ENCODE measurements at regions not wholly inside any gene's neighbourhood (a gene's known extent, or its start where the extent isn't known, plus 50 kb on each side); places are given as distances from the start of the nearest gene placed in this dataset.
A peak's percentile ranks its signal among the peaks of the same experiment; 100 is the strongest.
"Not testable (repeated sequence)": the region's sequence is repeated elsewhere in the genome, so short reads cannot be mapped to it uniquely, and the experiment has no call there.

DNA sequence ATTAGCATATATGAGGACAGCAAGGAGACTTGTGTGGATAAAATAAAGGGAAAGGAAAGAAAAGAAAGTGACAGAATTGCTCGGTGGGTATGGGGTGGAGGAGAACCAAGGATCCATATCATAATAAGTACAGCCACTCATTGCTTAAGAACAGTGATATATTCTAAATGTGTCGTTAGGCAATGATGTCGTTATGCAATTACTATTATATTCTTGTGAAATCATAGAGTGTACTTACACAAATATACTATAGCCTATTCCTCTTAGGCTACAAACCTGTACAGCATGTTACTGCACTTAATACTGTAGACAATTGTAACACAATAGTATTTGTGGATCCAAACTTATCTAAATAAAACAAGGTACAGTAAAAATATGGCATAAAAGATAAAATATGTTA lies 271.1 kb downstream of the CCER1 start:
- DNase-seq = no peak

- no peak for DNase-seq
Measured at GRCh38 chr12:90682398-90682797, 272.6 kb downstream of the CCER1 start.

- no peak for DNase-seq
Measured at GRCh38 chr12:90679674-90680073, 275.3 kb downstream of the CCER1 start.

- no peak for DNase-seq
Measured at GRCh38 chr12:90677552-90677951, 277.4 kb downstream of the CCER1 start.

DNA sequence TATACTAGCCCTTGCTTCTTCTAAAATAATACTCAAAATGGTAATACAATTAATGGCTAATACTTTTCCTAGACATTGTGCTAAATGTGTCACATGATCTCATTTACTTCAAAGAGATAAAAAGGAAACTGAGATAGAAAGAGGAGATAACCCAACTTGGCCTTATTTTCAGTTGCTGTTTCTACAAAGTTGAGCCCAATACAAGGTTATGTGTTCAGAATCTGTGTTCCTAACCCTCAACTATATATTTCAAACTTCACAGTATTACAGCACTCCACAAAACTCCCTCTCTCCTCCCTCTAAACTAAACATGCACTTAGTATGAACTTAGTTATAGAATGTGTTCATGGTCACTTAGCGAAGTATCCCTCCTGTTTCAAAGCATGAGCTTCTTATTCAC lies 277.9 kb downstream of the CCER1 start:
- no peak for DNase-seq

GRCh38 chr12:90675106-90675505 lies 279.9 kb downstream of the CCER1 start:
- no peak for DNase-seq

GRCh38 chr12:90672081-90672480 lies 282.9 kb downstream of the CCER1 start:
- DNase-seq = no peak

DNA sequence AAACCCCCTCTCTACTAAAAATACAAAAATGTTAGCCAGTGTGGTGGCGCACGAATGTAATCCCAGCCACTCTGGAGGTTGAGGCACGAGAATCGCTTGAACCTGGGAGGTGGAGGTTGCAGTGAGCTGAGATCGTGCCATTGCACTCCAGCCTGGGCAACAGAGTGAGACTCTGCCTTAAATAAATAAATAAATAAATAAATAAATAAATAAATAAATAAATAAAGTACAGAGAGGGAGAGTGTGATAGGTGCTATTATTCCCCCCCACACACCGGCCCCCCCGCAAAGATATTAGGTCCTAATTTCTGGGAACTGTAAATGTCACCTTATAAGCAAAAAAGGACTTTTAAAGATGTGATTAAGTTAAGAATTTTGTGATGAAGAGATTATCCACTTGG lies 291.0 kb downstream of the CCER1 start:
- DNase-seq = not testable (repeated sequence)

DNA sequence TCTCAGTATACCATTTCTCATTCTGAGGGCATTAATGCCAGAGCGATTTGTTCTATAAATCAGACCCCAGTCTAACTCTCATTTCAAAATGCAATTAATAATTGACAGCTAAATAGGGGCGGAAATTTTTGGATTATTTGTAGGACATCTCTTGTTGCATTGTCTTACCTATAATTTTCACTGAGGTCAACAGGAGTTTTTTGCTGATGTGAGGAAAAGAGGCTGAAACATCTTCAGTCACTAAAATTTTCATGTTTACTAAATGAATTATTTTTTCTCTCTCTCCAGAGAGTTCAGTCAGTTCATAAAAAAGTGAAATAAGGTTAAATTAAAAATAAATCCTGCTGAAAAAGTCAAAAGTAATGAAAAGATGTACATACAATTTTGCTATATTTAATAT lies 295.9 kb downstream of the CCER1 start:
- no peak for DNase-seq

GRCh38 chr12:90653040-90653439 lies 301.9 kb downstream of the CCER1 start:
- no peak for DNase-seq

GRCh38 chr12:90652280-90652679 lies 302.7 kb downstream of the CCER1 start:
- no peak for DNase-seq

GRCh38 chr12:90645181-90645580 lies 309.8 kb downstream of the CCER1 start:
- DNase-seq = no peak

DNA sequence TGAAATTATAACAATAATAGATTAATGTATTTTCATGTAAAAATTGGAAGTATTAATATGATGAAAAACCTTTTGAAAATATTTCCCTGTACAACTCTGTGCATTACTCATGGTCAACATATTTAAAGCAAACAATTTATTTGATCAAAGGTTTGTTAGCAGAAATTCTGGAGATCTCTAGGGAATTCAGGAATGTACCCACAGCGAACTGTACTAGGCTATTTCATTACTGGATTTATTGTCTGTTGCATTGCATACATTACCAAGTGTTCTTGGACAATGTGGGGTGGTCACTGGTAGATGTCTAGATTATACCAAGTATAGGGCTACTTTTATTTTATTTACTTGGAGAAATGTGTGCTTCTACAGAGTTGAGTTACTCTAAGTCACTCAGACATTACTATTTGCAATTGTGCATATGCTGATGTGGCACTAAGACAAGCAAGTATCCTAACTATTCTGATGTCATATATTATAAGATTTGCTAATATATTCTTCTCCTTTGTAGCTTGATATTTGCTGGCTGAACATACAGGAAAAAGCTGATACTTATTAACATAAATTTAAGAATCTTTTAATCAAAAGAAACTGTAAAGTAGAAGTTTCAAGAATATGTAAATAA lies 323.3 kb downstream of the CCER1 start:
- DNase-seq = no peak

DNA sequence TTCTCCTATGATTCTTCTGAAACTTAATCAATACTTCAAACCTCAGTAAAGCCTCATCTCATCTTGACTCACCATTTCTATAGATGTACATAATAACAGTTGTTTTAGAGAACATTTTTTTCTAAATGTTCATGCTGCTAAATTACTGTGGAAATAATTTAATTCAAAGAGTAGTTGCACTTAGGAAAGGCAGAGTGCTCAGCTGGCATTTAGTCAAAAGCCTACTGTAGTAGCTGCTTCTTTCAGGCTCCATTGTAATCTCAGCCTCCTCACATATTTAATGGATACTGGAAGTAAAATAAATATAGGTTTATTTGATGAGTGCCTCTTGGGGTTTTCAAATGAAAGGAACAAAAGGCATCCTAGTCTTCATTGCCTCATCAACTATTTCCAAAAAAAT lies 325.0 kb downstream of the CCER1 start:
- DNase-seq = peak; percentile 64

GRCh38 chr12:90628213-90628612 lies 326.8 kb downstream of the CCER1 start:
- no peak for DNase-seq

DNA sequence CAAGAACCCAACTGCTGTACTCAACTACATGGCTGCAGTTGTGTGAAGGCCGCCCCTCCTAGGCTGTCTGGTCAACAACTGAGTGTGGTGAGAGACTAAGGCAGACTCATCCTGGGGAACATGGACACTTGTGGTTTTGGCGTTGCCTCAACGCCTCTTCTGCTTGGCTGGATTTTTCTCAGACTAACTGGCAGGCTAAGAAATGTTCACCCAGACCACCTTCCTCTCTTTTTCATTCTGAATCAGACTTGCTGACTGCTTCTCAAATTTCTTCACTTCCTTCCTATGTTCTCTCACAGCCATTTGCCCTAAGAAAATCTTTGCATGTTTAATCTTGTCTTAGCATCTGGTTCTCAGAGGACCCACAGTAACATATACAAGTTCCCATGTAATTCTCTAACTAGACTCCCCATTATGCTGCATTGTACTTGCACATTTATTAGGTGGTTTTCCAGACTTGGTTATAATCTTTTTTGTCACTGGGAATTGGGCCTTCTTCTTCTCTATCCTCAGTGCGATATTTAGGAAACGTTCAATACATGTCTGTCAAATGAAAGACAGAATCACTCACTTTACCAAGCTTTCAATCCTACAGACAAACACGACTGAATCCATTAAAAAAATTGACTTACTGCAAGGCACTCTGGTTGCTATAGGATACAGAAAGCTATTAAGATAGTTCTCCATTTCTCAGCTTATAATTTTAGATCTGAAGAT lies 327.6 kb downstream of the CCER1 start:
- DNase-seq = no peak

- DNase-seq = no peak
Measured at GRCh38 chr12:90622431-90622830, 332.5 kb downstream of the CCER1 start.

DNA sequence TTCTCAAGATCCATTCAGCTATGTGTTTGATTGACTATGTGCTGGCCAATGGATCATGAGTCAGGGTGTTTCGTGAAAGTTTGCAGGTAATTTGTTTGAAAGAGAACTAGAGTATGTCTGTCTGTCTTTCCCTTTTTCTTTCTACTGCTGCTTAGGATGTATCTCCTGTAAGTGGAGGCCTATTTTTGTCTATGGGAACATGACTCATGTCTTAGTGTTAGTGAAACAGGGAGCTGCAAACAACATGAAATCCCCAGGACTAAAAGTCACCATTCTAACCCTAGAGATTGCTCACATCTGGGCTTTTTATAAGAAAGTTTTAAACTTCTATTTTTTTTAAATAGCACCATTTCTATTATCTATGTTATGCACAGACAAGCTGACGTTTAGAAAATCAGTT lies 333.0 kb downstream of the CCER1 start:
- DNase-seq = no peak

DNA sequence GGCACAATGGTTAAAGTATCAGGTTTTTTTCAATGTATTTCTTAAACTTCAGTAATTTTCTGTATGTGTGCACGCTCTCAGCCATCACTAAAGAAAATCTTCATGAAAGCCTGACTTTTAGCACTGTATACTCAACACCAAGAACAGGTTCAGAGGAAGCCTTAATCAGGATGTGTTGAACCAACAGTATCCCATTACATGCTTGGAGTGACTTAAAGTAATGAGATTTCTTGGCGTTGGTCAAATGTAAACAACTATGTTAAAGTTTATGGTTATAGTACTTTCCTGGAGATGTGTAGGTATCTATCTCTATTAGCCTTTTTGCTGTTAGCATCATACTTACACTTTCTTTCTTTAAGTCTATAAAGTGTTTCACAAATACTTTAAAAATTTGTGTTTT lies 335.0 kb downstream of the CCER1 start:
- DNase-seq = no peak

DNA sequence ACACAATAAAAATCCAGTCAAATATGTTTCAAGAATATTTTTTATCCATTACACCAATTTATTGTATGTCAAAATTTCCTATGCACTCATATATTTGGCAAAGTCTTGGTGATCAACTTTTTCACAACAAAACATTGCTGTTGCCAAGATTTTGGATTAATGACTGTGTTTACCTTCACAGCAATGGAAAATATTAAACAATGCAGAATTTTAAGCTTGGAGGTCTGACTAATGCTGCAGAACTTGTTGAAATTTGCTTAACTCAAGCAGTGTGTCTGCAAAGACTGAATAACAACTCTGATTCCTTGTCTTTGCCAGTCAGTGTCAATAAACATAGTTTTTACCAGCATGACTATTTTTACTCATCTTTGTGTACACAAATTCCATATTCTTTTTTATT lies 336.4 kb downstream of the CCER1 start:
- no peak for DNase-seq

- DNase-seq = no peak
Measured at GRCh38 chr12:90611891-90612290, 343.1 kb downstream of the CCER1 start.

GRCh38 chr12:90611048-90611447 lies 343.9 kb downstream of the CCER1 start:
- no peak for DNase-seq

- peak; percentile 20 for DNase-seq
Measured at GRCh38 chr12:90593596-90594295, 361.2 kb downstream of the CCER1 start.

GRCh38 chr12:90589956-90590355 lies 365.0 kb downstream of the CCER1 start:
- no peak for DNase-seq
